ENCODE measurements at regions not wholly inside any gene's neighbourhood (a gene's known extent, or its start where the extent isn't known, plus 50 kb on each side); places are given as distances from the start of the nearest gene placed in this dataset.
"Not testable (repeated sequence)": the region's sequence is repeated elsewhere in the genome, so short reads cannot be mapped to it uniquely, and the experiment has no call there.

- Histone ChIP-seq H3K27ac (ENCODE audit: low read length) (no peak overlapping the region), H3K27me3 (ENCODE audit: control insufficient read depth, insufficient read depth, low read length) (peaks cover 14% of the 10 kb centered on the region), H3K4me3 (ENCODE audit: low read length) (no peak overlapping the region), H3K9me3 (ENCODE audit: control insufficient read depth, low read depth, low read length) (no peaks in the 10 kb centered on the region), H3K9ac (ENCODE audit: low read length) (no peak overlapping the region), H3K36me3 (ENCODE audit: control insufficient read depth, low read depth, low read length) (no peaks in the 10 kb centered on the region), H3K4me1 (ENCODE audit: control insufficient read depth, low read depth, low read length) (no peaks in the 10 kb centered on the region)
Measured at GRCh38 chr1:78254517-78254916, 208.8 kb downstream of the GIPC2 start.

GRCh38 chr1:78255383-78255782, 209.6 kb downstream of the GIPC2 start:
- Histone ChIP-seq H3K27me3 (ENCODE audit: control insufficient read depth, insufficient read depth, low read length) (peaks cover 9% of the 10 kb centered on the region), H3K36me3 (ENCODE audit: control insufficient read depth, low read depth, low read length) (no peaks in the 10 kb centered on the region), H3K9me3 (ENCODE audit: control insufficient read depth, low read depth, low read length) (no peaks in the 10 kb centered on the region), H3K4me1 (ENCODE audit: control insufficient read depth, low read depth, low read length) (no peaks in the 10 kb centered on the region), H3K9ac (ENCODE audit: low read length) (no peak overlapping the region), H3K4me3 (ENCODE audit: low read length) (no peak overlapping the region), H3K27ac (ENCODE audit: low read length) (no peak overlapping the region)

GRCh38 chr1:78255846-78256245, 210.1 kb downstream of the GIPC2 start:
- Histone ChIP-seq H3K36me3 (ENCODE audit: control insufficient read depth, low read depth, low read length) (no peaks in the 10 kb centered on the region), H3K4me1 (ENCODE audit: control insufficient read depth, low read depth, low read length) (no peaks in the 10 kb centered on the region), H3K9me3 (ENCODE audit: control insufficient read depth, low read depth, low read length) (no peaks in the 10 kb centered on the region), H3K27ac (ENCODE audit: low read length) (no peak overlapping the region), H3K9ac (ENCODE audit: low read length) (no peak overlapping the region), H3K4me3 (ENCODE audit: low read length) (no peak overlapping the region), H3K27me3 (ENCODE audit: control insufficient read depth, insufficient read depth, low read length) (peaks cover 5% of the 10 kb centered on the region)

- Histone ChIP-seq H3K9ac (ENCODE audit: low read length) (no peak overlapping the region), H3K27ac (ENCODE audit: low read length) (no peak overlapping the region), H3K9me3 (ENCODE audit: control insufficient read depth, low read depth, low read length) (no peaks in the 10 kb centered on the region), H3K4me3 (ENCODE audit: low read length) (peak overlapping the region; percentile 22), H3K27me3 (ENCODE audit: control insufficient read depth, insufficient read depth, low read length) (peaks cover 4% of the 10 kb centered on the region), H3K4me1 (ENCODE audit: control insufficient read depth, low read depth, low read length) (peaks cover 8% of the 10 kb centered on the region), H3K36me3 (ENCODE audit: control insufficient read depth, low read depth, low read length) (no peaks in the 10 kb centered on the region)
Measured at GRCh38 chr1:78263459-78263858, 217.7 kb downstream of the GIPC2 start.

- Histone ChIP-seq H3K27me3 (ENCODE audit: control insufficient read depth, insufficient read depth, low read length) (peaks cover 9% of the 10 kb centered on the region), H3K27ac (ENCODE audit: low read length) (no peak overlapping the region)
Measured at GRCh38 chr1:78263946-78264345, 218.2 kb downstream of the GIPC2 start.

GRCh38 chr1:78267513-78268218, 221.9 kb downstream of the GIPC2 start:
- Histone ChIP-seq H3K27me3 (ENCODE audit: control insufficient read depth, insufficient read depth, low read length) (peaks cover 10% of the 10 kb centered on the region), H3K27ac (ENCODE audit: low read length) (no peak overlapping the region), H3K9ac (ENCODE audit: low read length) (no peak overlapping the region), H3K36me3 (ENCODE audit: control insufficient read depth, low read depth, low read length) (no peaks in the 10 kb centered on the region), H3K4me1 (ENCODE audit: control insufficient read depth, low read depth, low read length) (peaks cover 8% of the 10 kb centered on the region), H3K4me3 (ENCODE audit: low read length) (no peak overlapping the region), H3K9me3 (ENCODE audit: control insufficient read depth, low read depth, low read length) (no peaks in the 10 kb centered on the region)

More at GRCh38 chr1:78263946-78264345, 218.2 kb downstream of the GIPC2 start:
- Histone ChIP-seq H3K36me3 (ENCODE audit: control insufficient read depth, low read depth, low read length) (no peaks in the 10 kb centered on the region), H3K9me3 (ENCODE audit: control insufficient read depth, low read depth, low read length) (no peaks in the 10 kb centered on the region), H3K4me3 (ENCODE audit: low read length) (peak overlapping the region; percentile 22), H3K4me1 (ENCODE audit: control insufficient read depth, low read depth, low read length) (peaks cover 8% of the 10 kb centered on the region), H3K9ac (ENCODE audit: low read length) (no peak overlapping the region)

- Histone ChIP-seq H3K4me3 (ENCODE audit: low read length) (no peak overlapping the region), H3K27ac (ENCODE audit: low read length) (no peak overlapping the region), H3K9me3 (ENCODE audit: control insufficient read depth, low read depth, low read length) (no peaks in the 10 kb centered on the region), H3K9ac (ENCODE audit: low read length) (no peak overlapping the region), H3K4me1 (ENCODE audit: control insufficient read depth, low read depth, low read length) (no peaks in the 10 kb centered on the region), H3K27me3 (ENCODE audit: control insufficient read depth, insufficient read depth, low read length) (peaks cover 10% of the 10 kb centered on the region), H3K36me3 (ENCODE audit: control insufficient read depth, low read depth, low read length) (no peaks in the 10 kb centered on the region)
Measured at GRCh38 chr1:78269591-78269990, 221.2 kb upstream of the PTGFR start.

- H3K4me3 ChIP-seq (ENCODE audit: low read length); H3K9me3 ChIP-seq (ENCODE audit: control insufficient read depth, low read depth, low read length); H3K4me1 ChIP-seq (ENCODE audit: control insufficient read depth, low read depth, low read length); H3K9ac ChIP-seq (ENCODE audit: low read length); H3K27ac ChIP-seq (ENCODE audit: low read length); H3K36me3 ChIP-seq (ENCODE audit: control insufficient read depth, low read depth, low read length): not testable (repeated sequence)
- peaks cover 10% of the 10 kb centered on the region for H3K27me3 ChIP-seq (ENCODE audit: control insufficient read depth, insufficient read depth, low read length)
Measured at GRCh38 chr1:78271423-78271822, 219.4 kb upstream of the PTGFR start.

- Histone ChIP-seq H3K27me3 (ENCODE audit: control insufficient read depth, insufficient read depth, low read length) (no peaks in the 10 kb centered on the region), H3K9me3 (ENCODE audit: control insufficient read depth, low read depth, low read length) (no peaks in the 10 kb centered on the region), H3K27ac (ENCODE audit: low read length) (no peak overlapping the region), H3K4me3 (ENCODE audit: low read length) (no peak overlapping the region), H3K9ac (ENCODE audit: low read length) (no peak overlapping the region), H3K36me3 (ENCODE audit: control insufficient read depth, low read depth, low read length) (no peaks in the 10 kb centered on the region), H3K4me1 (ENCODE audit: control insufficient read depth, low read depth, low read length) (no peaks in the 10 kb centered on the region)
Measured at GRCh38 chr1:78274814-78275213, 216.0 kb upstream of the PTGFR start.

GRCh38 chr1:78275456-78275855, 215.3 kb upstream of the PTGFR start:
- no peaks in the 10 kb centered on the region for H3K36me3 ChIP-seq (ENCODE audit: control insufficient read depth, low read depth, low read length)
- H3K27ac ChIP-seq (ENCODE audit: low read length), result no peak overlapping the region
- H3K27me3 ChIP-seq (ENCODE audit: control insufficient read depth, insufficient read depth, low read length), result no peaks in the 10 kb centered on the region

GRCh38 chr1:78275906-78276685, 214.7 kb upstream of the PTGFR start:
- no peak overlapping the region for H3K9ac ChIP-seq (ENCODE audit: low read length)
- no peaks in the 10 kb centered on the region for H3K4me1 ChIP-seq (ENCODE audit: control insufficient read depth, low read depth, low read length)
- no peak overlapping the region for H3K4me3 ChIP-seq (ENCODE audit: low read length)
- H3K36me3 ChIP-seq (ENCODE audit: control insufficient read depth, low read depth, low read length), result no peaks in the 10 kb centered on the region
- H3K9me3 ChIP-seq (ENCODE audit: control insufficient read depth, low read depth, low read length), result no peaks in the 10 kb centered on the region
- no peaks in the 10 kb centered on the region for H3K27me3 ChIP-seq (ENCODE audit: control insufficient read depth, insufficient read depth, low read length)
- no peak overlapping the region for H3K27ac ChIP-seq (ENCODE audit: low read length)

More at GRCh38 chr1:78275456-78275855, 215.3 kb upstream of the PTGFR start:
- H3K4me1 ChIP-seq (ENCODE audit: control insufficient read depth, low read depth, low read length), result no peaks in the 10 kb centered on the region
- H3K4me3 ChIP-seq (ENCODE audit: low read length), result no peak overlapping the region
- no peaks in the 10 kb centered on the region for H3K9me3 ChIP-seq (ENCODE audit: control insufficient read depth, low read depth, low read length)
- no peak overlapping the region for H3K9ac ChIP-seq (ENCODE audit: low read length)

- Histone ChIP-seq H3K27ac (ENCODE audit: low read length) (no peak overlapping the region), H3K36me3 (ENCODE audit: control insufficient read depth, low read depth, low read length) (no peaks in the 10 kb centered on the region), H3K27me3 (ENCODE audit: control insufficient read depth, insufficient read depth, low read length) (no peaks in the 10 kb centered on the region), H3K4me3 (ENCODE audit: low read length) (no peak overlapping the region), H3K9ac (ENCODE audit: low read length) (no peak overlapping the region), H3K9me3 (ENCODE audit: control insufficient read depth, low read depth, low read length) (no peaks in the 10 kb centered on the region), H3K4me1 (ENCODE audit: control insufficient read depth, low read depth, low read length) (no peaks in the 10 kb centered on the region)
Measured at GRCh38 chr1:78277253-78277652, 213.5 kb upstream of the PTGFR start.
